PFSK-1 (cell line): ENCODE measurements at regions not wholly inside any gene's neighbourhood (a gene's known extent, or its start where the extent isn't known, plus 50 kb on each side); places are given as distances from the start of the nearest gene placed in this dataset.

Experiments
- POLR2AphosphoS5 ChIP-seq: IDR thresholded peaks from 2 replicates; pipeline ENCODE4 v1.6.1; 2012; ENCODE audit warnings: low read depth, mild to moderate bottlenecking, control low read depth, low read length, moderate library complexity
- SIN3A ChIP-seq: IDR thresholded peaks from 2 replicates; pipeline ENCODE4 v1.6.1; 2012; ENCODE audit warnings: mild to moderate bottlenecking, low read length, moderate library complexity, borderline replicate concordance; ENCODE audit not compliant: insufficient read depth
- TAF1 ChIP-seq: IDR thresholded peaks from 2 replicates; pipeline ENCODE4 v1.6.1; 2012; ENCODE audit warnings: low read length, control low read depth, borderline replicate concordance; ENCODE audit not compliant: insufficient read depth
- TF ChIP-seq, protein P1 (sequence below), 2 experiments: IDR thresholded peaks; 2 replicates each; pipeline versions ENCODE4 v1.6.1 to v1.8.0; 2011 to 2012; ENCODE audit warnings: low read depth in 2 of 2, low read length in 2 of 2, control low read depth in 1 of 2, inconsistent platforms in 1 of 2, mild to moderate bottlenecking in 1 of 2, moderate library complexity in 1 of 2; ENCODE audit not compliant: insufficient read depth in 1 of 2

DNA sequence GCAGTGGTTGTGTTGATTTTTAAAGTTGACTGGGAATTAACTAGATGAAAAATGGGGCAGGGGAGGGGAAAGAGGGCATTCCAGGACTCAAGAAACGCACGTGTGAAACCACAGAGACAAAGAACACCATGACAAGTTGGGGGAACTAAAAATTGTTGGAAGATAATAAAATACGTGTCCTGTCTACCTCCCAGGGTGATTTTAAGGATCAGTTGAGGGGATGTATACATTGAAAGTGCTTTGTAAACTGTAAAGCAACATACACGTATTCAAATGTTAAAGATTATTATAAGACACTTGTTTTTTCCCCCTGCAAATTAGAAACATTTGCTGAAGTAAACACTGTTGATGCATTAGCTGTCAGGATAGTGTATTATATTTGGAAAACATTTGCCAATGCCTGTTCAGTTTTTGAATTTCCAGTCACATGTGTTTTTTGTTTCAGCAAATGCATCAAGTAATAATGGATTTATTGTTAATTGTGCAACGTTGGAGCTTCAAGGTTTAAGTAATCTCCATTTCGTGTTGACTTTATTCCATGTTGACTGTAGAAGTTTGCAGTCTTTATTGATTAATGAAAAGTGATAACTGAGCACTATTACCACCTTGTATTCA, 412.7 kb downstream of the ACTL7B start:
- TF ChIP-seq, protein P1, sequence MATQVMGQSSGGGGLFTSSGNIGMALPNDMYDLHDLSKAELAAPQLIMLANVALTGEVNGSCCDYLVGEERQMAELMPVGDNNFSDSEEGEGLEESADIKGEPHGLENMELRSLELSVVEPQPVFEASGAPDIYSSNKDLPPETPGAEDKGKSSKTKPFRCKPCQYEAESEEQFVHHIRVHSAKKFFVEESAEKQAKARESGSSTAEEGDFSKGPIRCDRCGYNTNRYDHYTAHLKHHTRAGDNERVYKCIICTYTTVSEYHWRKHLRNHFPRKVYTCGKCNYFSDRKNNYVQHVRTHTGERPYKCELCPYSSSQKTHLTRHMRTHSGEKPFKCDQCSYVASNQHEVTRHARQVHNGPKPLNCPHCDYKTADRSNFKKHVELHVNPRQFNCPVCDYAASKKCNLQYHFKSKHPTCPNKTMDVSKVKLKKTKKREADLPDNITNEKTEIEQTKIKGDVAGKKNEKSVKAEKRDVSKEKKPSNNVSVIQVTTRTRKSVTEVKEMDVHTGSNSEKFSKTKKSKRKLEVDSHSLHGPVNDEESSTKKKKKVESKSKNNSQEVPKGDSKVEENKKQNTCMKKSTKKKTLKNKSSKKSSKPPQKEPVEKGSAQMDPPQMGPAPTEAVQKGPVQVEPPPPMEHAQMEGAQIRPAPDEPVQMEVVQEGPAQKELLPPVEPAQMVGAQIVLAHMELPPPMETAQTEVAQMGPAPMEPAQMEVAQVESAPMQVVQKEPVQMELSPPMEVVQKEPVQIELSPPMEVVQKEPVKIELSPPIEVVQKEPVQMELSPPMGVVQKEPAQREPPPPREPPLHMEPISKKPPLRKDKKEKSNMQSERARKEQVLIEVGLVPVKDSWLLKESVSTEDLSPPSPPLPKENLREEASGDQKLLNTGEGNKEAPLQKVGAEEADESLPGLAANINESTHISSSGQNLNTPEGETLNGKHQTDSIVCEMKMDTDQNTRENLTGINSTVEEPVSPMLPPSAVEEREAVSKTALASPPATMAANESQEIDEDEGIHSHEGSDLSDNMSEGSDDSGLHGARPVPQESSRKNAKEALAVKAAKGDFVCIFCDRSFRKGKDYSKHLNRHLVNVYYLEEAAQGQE (IDR thresholded peaks at IDR 0.05; ENCODE audit: insufficient read depth in 1 of 2, low read depth in 2 of 2, low read length in 2 of 2), result no peak
- TF ChIP-seq TAF1 (no peak), POLR2AphosphoS5 (no peak), SIN3A (no peak)
